Panc1 (cell line): ENCODE measurements at regions not wholly inside any gene's neighbourhood (a gene's known extent, or its start where the extent isn't known, plus 50 kb on each side); places are given as distances from the start of the nearest gene placed in this dataset.

Experiments
- ATAC-seq: fragments of 200-7000 bp; cut with Tn5 transposase; 2 replicates; pipeline ENCODE4 v1.9.1; 2020; ENCODE audit warnings: mild to moderate bottlenecking, moderate library complexity
- BruUV-seq: library from RNA; stranded (reverse); fragments of 400-500 nt; replicated peaks from 2 replicates; lab custom pipeline; 2021; lab: Mats Ljungman, UMichigan
- CTCF ChIA-PET: fragments of 300-600 bp; sonication (Branson Sonifier 250); formaldehyde crosslinking; loops from one replicate; lab custom pipeline; 2022; ENCODE audit warnings: antibody characterized with exemption; lab: Charles Lee
- POLR2A ChIA-PET: fragments of 300-600 bp; sonication (Branson Sonifier 250); formaldehyde crosslinking; loops from one replicate; lab custom pipeline; 2022; ENCODE audit warnings: antibody characterized with exemption; lab: Charles Lee
- DNase-seq: peaks from one replicate; pipeline ENCODE4 v3.0.0-alpha.2; 2010; ENCODE audit warnings: low read depth, low spot score
- H3K27ac ChIP-seq: 2 replicates; pipeline ENCODE4 v1.5.1; 2011; ENCODE audit warnings: mild to moderate bottlenecking, low read length, inconsistent platforms
- H3K27me3 ChIP-seq: fragments of 200-500 bp; sonication (Bioruptor generic); 2 replicates; pipeline ENCODE4 v1.6.0; 2014; ENCODE audit warnings: low read length, inconsistent platforms; ENCODE audit not compliant: control insufficient read depth, insufficient read depth
- H3K36me3 ChIP-seq: fragments of 200-500 bp; sonication (Bioruptor generic); 2 replicates; pipeline ENCODE4 v1.5.1; 2014; ENCODE audit warnings: inconsistent platforms, mild to moderate bottlenecking, low read length, moderate library complexity; ENCODE audit not compliant: control insufficient read depth, insufficient read depth
- H3K4me1 ChIP-seq: 2 replicates; pipeline ENCODE4 v1.5.1; 2011; ENCODE audit warnings: inconsistent platforms, mild to moderate bottlenecking, low read length, moderate library complexity; ENCODE audit not compliant: control insufficient read depth, insufficient read depth
- H3K4me3 ChIP-seq, 2 experiments: 2 replicates each; pipeline ENCODE4 v1.5.1; 2011 to 2012; ENCODE audit warnings: low read depth in 2 of 2, low read length in 2 of 2, mild to moderate bottlenecking in 2 of 2, inconsistent platforms in 1 of 2, moderate library complexity in 1 of 2
- H3K9me3 ChIP-seq: fragments of 200-500 bp; sonication (Bioruptor generic); 2 replicates; pipeline ENCODE4 v1.5.1; 2014; ENCODE audit warnings: low read depth, mild to moderate bottlenecking, inconsistent platforms, low read length, moderate library complexity; ENCODE audit not compliant: control insufficient read depth, insufficient read depth
- CTCF ChIP-seq: fragments of 450-650 bp; IDR thresholded peaks from 2 replicates; pipeline ENCODE4 v1.5.1; 2017; ENCODE audit warnings: mild to moderate bottlenecking
- POLR2AphosphoS5 ChIP-seq: IDR thresholded peaks from 2 replicates; pipeline ENCODE4 v1.6.1; 2012; ENCODE audit warnings: mild to moderate bottlenecking, low read depth, low read length, moderate library complexity
- REST ChIP-seq, 2 experiments: IDR thresholded peaks; 2 replicates each; pipeline ENCODE4 v1.6.1; 2011 to 2012; ENCODE audit warnings: low read depth in 2 of 2, control low read depth in 1 of 2, low read length in 1 of 2, mild to moderate bottlenecking in 1 of 2, moderate library complexity in 1 of 2; ENCODE audit not compliant: insufficient read depth in 1 of 2
- SIN3A ChIP-seq: IDR thresholded peaks from 2 replicates; pipeline ENCODE4 v1.6.1; 2012; ENCODE audit warnings: low read depth, mild to moderate bottlenecking, low read length, moderate library complexity, borderline replicate concordance; ENCODE audit not compliant: insufficient read depth
- TCF7L2 ChIP-seq: IDR thresholded peaks from 2 replicates; pipeline ENCODE4 v1.6.1; 2011; ENCODE audit warnings: mild to moderate bottlenecking, low read depth, low read length, inconsistent platforms
- in situ Hi-C: cut with HindIII; loops from 2 replicates; pipeline ENCODE4 v1.10.0; 2016; ENCODE audit warnings: low sequenced_read_pairs, low pct_unique_long_range_greater_than_20kb
- intact Hi-C: fragments of 100-400 bp; cut with micrococcal nuclease; formaldehyde crosslinking; loops from one replicate; pipeline ENCODE4 v1.10.0; 2022; ENCODE audit not compliant: unreplicated experiment

DNA sequence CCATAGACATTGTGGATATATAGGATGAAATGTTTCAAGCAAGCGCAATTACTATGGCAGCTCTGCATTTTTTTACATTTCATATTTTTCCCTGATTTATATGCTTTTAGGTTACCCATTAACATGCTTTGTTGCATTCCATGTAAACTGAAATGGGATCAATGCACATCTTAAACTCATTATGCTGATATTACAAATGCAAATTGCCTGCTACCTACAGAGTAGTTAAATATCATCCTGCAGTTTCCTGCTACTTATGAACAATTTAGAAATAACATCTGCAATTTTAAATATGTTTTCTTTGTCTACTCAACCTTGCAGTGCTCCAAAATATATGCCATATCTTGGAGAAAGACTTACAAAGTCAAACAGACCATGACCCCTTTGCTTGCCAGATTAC lies 526.9 kb upstream of the NECTIN3 start:
- TF ChIP-seq POLR2AphosphoS5 (no peak), SIN3A (no peak), CTCF (no peak), REST (IDR thresholded peaks at IDR 0.05; ENCODE audit: insufficient read depth in 1 of 2, low read depth in 2 of 2, low read length in 1 of 2) (no peak), TCF7L2 (no peak)
- intact Hi-C loops: no loop called here
- no peaks in the 10 kb centered on the region for H3K4me1 ChIP-seq
- no peaks in the 10 kb centered on the region for H3K9me3 ChIP-seq
- H3K27ac ChIP-seq: no peak overlapping the region
- ATAC-seq (no peak), DNase-seq (no peak)
- ChIA-PET CTCF (no interaction called here), POLR2A (no interaction called here)
- no TSS peak for BruUV-seq
- H3K27me3 ChIP-seq: no peaks in the 10 kb centered on the region
- no peaks in the 10 kb centered on the region for H3K36me3 ChIP-seq
- in situ Hi-C loops: no loop called here
- no peak overlapping the region for H3K4me3 ChIP-seq

- no peaks in the 10 kb centered on the region for H3K9me3 ChIP-seq
- intact Hi-C loops (no loop called here), in situ Hi-C loops (no loop called here)
- no TSS peak for BruUV-seq
- DNase-seq: no peak
- no peaks in the 10 kb centered on the region for H3K4me1 ChIP-seq
- no peaks in the 10 kb centered on the region for H3K36me3 ChIP-seq
- TF ChIP-seq CTCF (no peak), POLR2AphosphoS5 (no peak), TCF7L2 (no peak), REST (IDR thresholded peaks at IDR 0.05; ENCODE audit: insufficient read depth in 1 of 2, low read depth in 2 of 2, low read length in 1 of 2) (no peak), SIN3A (no peak)
- ChIA-PET CTCF (no interaction called here), POLR2A (no interaction called here)
- no peak overlapping the region for H3K27ac ChIP-seq
- H3K4me3 ChIP-seq: no peak overlapping the region
- no peak for ATAC-seq
- H3K27me3 ChIP-seq: no peaks in the 10 kb centered on the region
Measured at GRCh38 chr3:110550511-110550910, 521.1 kb upstream of the NECTIN3 start.
